ENCODE measurements at regions not wholly inside any gene's neighbourhood (a gene's known extent, or its start where the extent isn't known, plus 50 kb on each side); places are given as distances from the start of the nearest gene placed in this dataset.
A peak's percentile ranks its signal among the peaks of the same experiment; 100 is the strongest.

GRCh38 chr16:82236875-82237274 is 66.9 kb upstream of the MPHOSPH6 start:
- DNase-seq (ENCODE audit: insufficient read length, low spot score) (no peak), FAIRE-seq (no peak)
- no peak for TF ChIP-seq POLR2AphosphoS5 (IDR thresholded peaks at IDR 0.05; ENCODE audit: low read depth, low read length)
- no peak for TF ChIP-seq POLR2A (IDR thresholded peaks at IDR 0.05; ENCODE audit: low read depth, low read length)
- no peak for TF ChIP-seq PAX5 (IDR thresholded peaks at IDR 0.05; ENCODE audit: insufficient read depth, low read length, severe bottlenecking)
- no peak for TF ChIP-seq SPI1 (IDR thresholded peaks at IDR 0.05; ENCODE audit: low read depth, low read length)
- TF ChIP-seq TAF1 (IDR thresholded peaks at IDR 0.05; ENCODE audit: low read depth, low read length), result no peak
- no peak for TF ChIP-seq POU2F2 (IDR thresholded peaks at IDR 0.05; ENCODE audit: low read depth, low read length)

GRCh38 chr16:82236415-82236814 is 66.4 kb upstream of the MPHOSPH6 start:
- no peak for FAIRE-seq
- DNase-seq (ENCODE audit: insufficient read length, low spot score), result no peak
- TF ChIP-seq POLR2A (IDR thresholded peaks at IDR 0.05; ENCODE audit: low read depth, low read length), result no peak
- TF ChIP-seq SPI1 (IDR thresholded peaks at IDR 0.05; ENCODE audit: low read depth, low read length), result no peak
- TF ChIP-seq POLR2AphosphoS5 (IDR thresholded peaks at IDR 0.05; ENCODE audit: low read depth, low read length), result no peak
- TF ChIP-seq POU2F2 (IDR thresholded peaks at IDR 0.05; ENCODE audit: low read depth, low read length), result no peak
- no peak for TF ChIP-seq TAF1 (IDR thresholded peaks at IDR 0.05; ENCODE audit: low read depth, low read length)
- no peak for TF ChIP-seq PAX5 (IDR thresholded peaks at IDR 0.05; ENCODE audit: insufficient read depth, low read length, severe bottlenecking)

GRCh38 chr16:82232806-82233205 is 62.8 kb upstream of the MPHOSPH6 start:
- no peak for DNase-seq (ENCODE audit: insufficient read length, low spot score)
- TF ChIP-seq PAX5 (IDR thresholded peaks at IDR 0.05; ENCODE audit: insufficient read depth, low read length, severe bottlenecking) (no peak), POU2F2 (IDR thresholded peaks at IDR 0.05; ENCODE audit: low read depth, low read length) (no peak), TAF1 (IDR thresholded peaks at IDR 0.05; ENCODE audit: low read depth, low read length) (no peak), POLR2AphosphoS5 (IDR thresholded peaks at IDR 0.05; ENCODE audit: low read depth, low read length) (no peak), POLR2A (IDR thresholded peaks at IDR 0.05; ENCODE audit: low read depth, low read length) (no peak), SPI1 (IDR thresholded peaks at IDR 0.05; ENCODE audit: low read depth, low read length) (no peak)
- no peak for FAIRE-seq

- FAIRE-seq (no peak), DNase-seq (ENCODE audit: insufficient read length, low spot score) (no peak)
- no peak for TF ChIP-seq SPI1 (IDR thresholded peaks at IDR 0.05; ENCODE audit: low read depth, low read length)
- TF ChIP-seq POLR2A (IDR thresholded peaks at IDR 0.05; ENCODE audit: low read depth, low read length), result no peak
- no peak for TF ChIP-seq POU2F2 (IDR thresholded peaks at IDR 0.05; ENCODE audit: low read depth, low read length)
- TF ChIP-seq TAF1 (IDR thresholded peaks at IDR 0.05; ENCODE audit: low read depth, low read length), result no peak
- no peak for TF ChIP-seq PAX5 (IDR thresholded peaks at IDR 0.05; ENCODE audit: insufficient read depth, low read length, severe bottlenecking)
- TF ChIP-seq POLR2AphosphoS5 (IDR thresholded peaks at IDR 0.05; ENCODE audit: low read depth, low read length), result no peak
Observed at GRCh38 chr16:82231008-82231787, 61.2 kb upstream of the MPHOSPH6 start.

GRCh38 chr16:82229800-82230619 is 60.0 kb upstream of the MPHOSPH6 start:
- FAIRE-seq (peak; percentile 68), DNase-seq (ENCODE audit: insufficient read length, low spot score) (no peak)
- TF ChIP-seq POLR2A (IDR thresholded peaks at IDR 0.05; ENCODE audit: low read depth, low read length), result no peak
- TF ChIP-seq SPI1 (IDR thresholded peaks at IDR 0.05; ENCODE audit: low read depth, low read length), result no peak
- TF ChIP-seq POLR2AphosphoS5 (IDR thresholded peaks at IDR 0.05; ENCODE audit: low read depth, low read length), result no peak
- TF ChIP-seq PAX5 (IDR thresholded peaks at IDR 0.05; ENCODE audit: insufficient read depth, low read length, severe bottlenecking), result no peak
- TF ChIP-seq TAF1 (IDR thresholded peaks at IDR 0.05; ENCODE audit: low read depth, low read length), result no peak
- no peak for TF ChIP-seq POU2F2 (IDR thresholded peaks at IDR 0.05; ENCODE audit: low read depth, low read length)

GRCh38 chr16:82226327-82226726 is 56.3 kb upstream of the MPHOSPH6 start:
- TF ChIP-seq TAF1 (IDR thresholded peaks at IDR 0.05; ENCODE audit: low read depth, low read length), result no peak
- TF ChIP-seq POLR2AphosphoS5 (IDR thresholded peaks at IDR 0.05; ENCODE audit: low read depth, low read length), result no peak
- no peak for TF ChIP-seq PAX5 (IDR thresholded peaks at IDR 0.05; ENCODE audit: insufficient read depth, low read length, severe bottlenecking)
- no peak for TF ChIP-seq POU2F2 (IDR thresholded peaks at IDR 0.05; ENCODE audit: low read depth, low read length)
- no peak for TF ChIP-seq SPI1 (IDR thresholded peaks at IDR 0.05; ENCODE audit: low read depth, low read length)
- TF ChIP-seq POLR2A (IDR thresholded peaks at IDR 0.05; ENCODE audit: low read depth, low read length), result no peak
- FAIRE-seq (no peak), DNase-seq (ENCODE audit: insufficient read length, low spot score) (no peak)

GRCh38 chr16:82224821-82225220 is 54.8 kb upstream of the MPHOSPH6 start:
- DNase-seq (ENCODE audit: insufficient read length, low spot score), result no peak
- no peak for FAIRE-seq
- TF ChIP-seq POLR2A (IDR thresholded peaks at IDR 0.05; ENCODE audit: low read depth, low read length), result no peak

GRCh38 chr16:82220541-82220940 is 50.5 kb upstream of the MPHOSPH6 start:
- DNase-seq (ENCODE audit: insufficient read length, low spot score) (no peak), FAIRE-seq (peak; percentile 77)
- no peak for TF ChIP-seq POLR2AphosphoS5 (IDR thresholded peaks at IDR 0.05; ENCODE audit: low read depth, low read length)
- no peak for TF ChIP-seq TAF1 (IDR thresholded peaks at IDR 0.05; ENCODE audit: low read depth, low read length)
- TF ChIP-seq POU2F2 (IDR thresholded peaks at IDR 0.05; ENCODE audit: low read depth, low read length), result no peak
- TF ChIP-seq SPI1 (IDR thresholded peaks at IDR 0.05; ENCODE audit: low read depth, low read length), result no peak
- no peak for TF ChIP-seq PAX5 (IDR thresholded peaks at IDR 0.05; ENCODE audit: insufficient read depth, low read length, severe bottlenecking)
- no peak for TF ChIP-seq POLR2A (IDR thresholded peaks at IDR 0.05; ENCODE audit: low read depth, low read length)
